PFSK-1 (cell line): ENCODE measurements at regions not wholly inside any gene's neighbourhood (a gene's known extent, or its start where the extent isn't known, plus 50 kb on each side); places are given as distances from the start of the nearest gene placed in this dataset.

ENCODE experiments used
- FOXP2 ChIP-seq: optimal IDR thresholded peaks from 2 replicates; pipeline ENCODE3; 2011; ENCODE audit warnings: borderline replicate concordance, control low read depth, inconsistent platforms; ENCODE audit not compliant: insufficient read depth; ENCODE audit errors: extremely low read length, extremely low read depth
- POLR2AphosphoS5 ChIP-seq: IDR thresholded peaks from 2 replicates; pipeline ENCODE4 v1.6.1; 2012; ENCODE audit warnings: low read depth, mild to moderate bottlenecking, control low read depth, low read length, moderate library complexity
- SIN3A ChIP-seq: IDR thresholded peaks from 2 replicates; pipeline ENCODE4 v1.6.1; 2012; ENCODE audit warnings: mild to moderate bottlenecking, low read length, moderate library complexity, borderline replicate concordance; ENCODE audit not compliant: insufficient read depth
- TAF1 ChIP-seq: IDR thresholded peaks from 2 replicates; pipeline ENCODE4 v1.6.1; 2012; ENCODE audit warnings: low read length, control low read depth, borderline replicate concordance; ENCODE audit not compliant: insufficient read depth
- TF ChIP-seq, protein P1 (sequence below), 2 experiments: IDR thresholded peaks; 2 replicates each; pipeline versions ENCODE4 v1.6.1 to v1.8.0; 2011 to 2012; ENCODE audit warnings: low read depth in 2 of 2, low read length in 2 of 2, control low read depth in 1 of 2, inconsistent platforms in 1 of 2, mild to moderate bottlenecking in 1 of 2, moderate library complexity in 1 of 2; ENCODE audit not compliant: insufficient read depth in 1 of 2

DNA sequence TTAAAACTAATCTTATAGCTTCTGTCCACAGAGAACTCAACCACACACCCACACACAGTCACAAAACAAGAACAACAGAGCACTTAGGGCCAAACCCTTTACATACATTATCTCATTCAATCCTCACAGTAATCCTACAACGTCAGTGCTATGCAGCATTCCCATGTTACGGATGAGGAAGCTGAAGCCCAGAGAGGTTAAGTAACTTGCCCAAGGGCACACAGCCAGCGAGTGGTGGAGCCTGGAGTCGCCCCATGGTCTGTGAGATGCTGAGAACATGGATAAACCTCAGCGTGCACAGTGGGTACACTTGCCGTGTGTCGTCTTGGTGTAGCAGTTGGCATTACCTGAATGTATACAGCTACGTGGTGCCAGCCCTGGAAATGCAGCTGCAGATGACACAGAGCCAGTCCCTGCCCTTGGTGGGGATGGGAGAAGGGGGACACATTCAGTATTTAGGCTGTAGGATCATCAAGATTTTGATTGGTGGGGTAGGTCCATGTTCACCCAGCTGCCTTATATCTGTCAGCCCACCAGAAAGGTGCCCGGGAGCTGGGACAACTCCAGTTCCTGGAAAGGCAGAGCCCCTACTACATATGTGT is 177.0 kb downstream of the IRF8 start:
- TF ChIP-seq, protein P1, sequence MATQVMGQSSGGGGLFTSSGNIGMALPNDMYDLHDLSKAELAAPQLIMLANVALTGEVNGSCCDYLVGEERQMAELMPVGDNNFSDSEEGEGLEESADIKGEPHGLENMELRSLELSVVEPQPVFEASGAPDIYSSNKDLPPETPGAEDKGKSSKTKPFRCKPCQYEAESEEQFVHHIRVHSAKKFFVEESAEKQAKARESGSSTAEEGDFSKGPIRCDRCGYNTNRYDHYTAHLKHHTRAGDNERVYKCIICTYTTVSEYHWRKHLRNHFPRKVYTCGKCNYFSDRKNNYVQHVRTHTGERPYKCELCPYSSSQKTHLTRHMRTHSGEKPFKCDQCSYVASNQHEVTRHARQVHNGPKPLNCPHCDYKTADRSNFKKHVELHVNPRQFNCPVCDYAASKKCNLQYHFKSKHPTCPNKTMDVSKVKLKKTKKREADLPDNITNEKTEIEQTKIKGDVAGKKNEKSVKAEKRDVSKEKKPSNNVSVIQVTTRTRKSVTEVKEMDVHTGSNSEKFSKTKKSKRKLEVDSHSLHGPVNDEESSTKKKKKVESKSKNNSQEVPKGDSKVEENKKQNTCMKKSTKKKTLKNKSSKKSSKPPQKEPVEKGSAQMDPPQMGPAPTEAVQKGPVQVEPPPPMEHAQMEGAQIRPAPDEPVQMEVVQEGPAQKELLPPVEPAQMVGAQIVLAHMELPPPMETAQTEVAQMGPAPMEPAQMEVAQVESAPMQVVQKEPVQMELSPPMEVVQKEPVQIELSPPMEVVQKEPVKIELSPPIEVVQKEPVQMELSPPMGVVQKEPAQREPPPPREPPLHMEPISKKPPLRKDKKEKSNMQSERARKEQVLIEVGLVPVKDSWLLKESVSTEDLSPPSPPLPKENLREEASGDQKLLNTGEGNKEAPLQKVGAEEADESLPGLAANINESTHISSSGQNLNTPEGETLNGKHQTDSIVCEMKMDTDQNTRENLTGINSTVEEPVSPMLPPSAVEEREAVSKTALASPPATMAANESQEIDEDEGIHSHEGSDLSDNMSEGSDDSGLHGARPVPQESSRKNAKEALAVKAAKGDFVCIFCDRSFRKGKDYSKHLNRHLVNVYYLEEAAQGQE (IDR thresholded peaks at IDR 0.05; ENCODE audit: insufficient read depth in 1 of 2, low read depth in 2 of 2, low read length in 2 of 2), result no peak
- TF ChIP-seq POLR2AphosphoS5, result no peak
- TF ChIP-seq TAF1, result no peak
- no peak for TF ChIP-seq FOXP2
- TF ChIP-seq SIN3A, result no peak

DNA sequence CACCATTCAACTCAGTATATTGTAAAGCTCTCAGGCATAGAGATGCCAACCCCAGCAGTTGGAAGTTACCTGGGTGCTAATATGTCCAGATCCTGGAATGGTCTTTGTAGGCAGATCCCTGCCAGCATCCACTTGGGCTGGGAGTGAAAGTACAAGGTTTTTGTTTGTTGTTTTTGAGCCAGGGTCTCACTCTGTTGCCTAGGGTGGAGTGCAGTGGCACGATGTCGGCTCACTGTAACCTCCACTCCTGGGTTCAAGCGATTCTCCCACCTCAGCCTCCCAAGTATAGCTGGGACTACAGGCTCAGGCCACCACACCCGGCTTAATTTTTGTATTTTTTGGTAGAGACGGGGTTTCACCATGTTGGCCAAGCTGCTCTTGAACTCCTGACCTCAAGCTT is 177.6 kb downstream of the IRF8 start:
- TF ChIP-seq, protein P1 (IDR thresholded peaks at IDR 0.05; ENCODE audit: insufficient read depth in 1 of 2, low read depth in 2 of 2, low read length in 2 of 2), result no peak
- TF ChIP-seq SIN3A, result no peak
- TF ChIP-seq FOXP2, result no peak
- no peak for TF ChIP-seq TAF1
- TF ChIP-seq POLR2AphosphoS5, result no peak

DNA sequence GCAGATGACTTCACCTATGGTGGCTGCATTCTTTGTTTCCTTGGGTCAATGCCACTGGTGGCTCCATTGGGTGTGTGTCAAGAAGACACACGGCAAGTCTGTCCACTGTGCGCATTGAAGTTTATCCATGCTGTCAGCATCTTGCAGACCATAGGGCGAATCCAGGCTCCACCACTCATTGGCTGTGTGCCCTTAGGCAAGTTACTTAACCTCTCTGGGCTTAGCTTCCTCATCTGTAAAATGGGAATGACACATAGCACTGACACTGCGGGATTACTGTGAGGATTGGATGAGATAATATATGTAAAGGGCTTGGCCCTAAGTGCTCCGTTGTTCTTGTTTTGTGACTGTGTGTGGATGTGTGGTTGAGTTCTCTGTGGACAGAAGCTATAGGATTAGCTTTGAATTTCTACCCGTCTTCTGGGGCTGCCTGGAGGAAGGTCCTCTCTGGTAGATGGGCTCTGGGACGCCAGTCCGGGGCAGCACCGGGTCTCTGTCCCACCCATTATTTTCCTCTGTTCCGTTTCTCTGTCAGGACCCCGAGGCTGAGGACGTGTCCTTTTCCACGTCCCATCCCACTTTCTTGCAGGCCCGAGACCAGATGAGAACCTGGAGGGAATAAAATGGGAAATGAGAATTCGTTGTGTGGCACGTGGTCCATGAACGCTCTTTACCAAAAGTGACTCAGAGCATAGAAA is 178.4 kb downstream of the IRF8 start:
- TF ChIP-seq TAF1, result no peak
- TF ChIP-seq, protein P1 (IDR thresholded peaks at IDR 0.05; ENCODE audit: insufficient read depth in 1 of 2, low read depth in 2 of 2, low read length in 2 of 2), result no peak
- TF ChIP-seq FOXP2, result no peak
- no peak for TF ChIP-seq SIN3A
- no peak for TF ChIP-seq POLR2AphosphoS5

DNA sequence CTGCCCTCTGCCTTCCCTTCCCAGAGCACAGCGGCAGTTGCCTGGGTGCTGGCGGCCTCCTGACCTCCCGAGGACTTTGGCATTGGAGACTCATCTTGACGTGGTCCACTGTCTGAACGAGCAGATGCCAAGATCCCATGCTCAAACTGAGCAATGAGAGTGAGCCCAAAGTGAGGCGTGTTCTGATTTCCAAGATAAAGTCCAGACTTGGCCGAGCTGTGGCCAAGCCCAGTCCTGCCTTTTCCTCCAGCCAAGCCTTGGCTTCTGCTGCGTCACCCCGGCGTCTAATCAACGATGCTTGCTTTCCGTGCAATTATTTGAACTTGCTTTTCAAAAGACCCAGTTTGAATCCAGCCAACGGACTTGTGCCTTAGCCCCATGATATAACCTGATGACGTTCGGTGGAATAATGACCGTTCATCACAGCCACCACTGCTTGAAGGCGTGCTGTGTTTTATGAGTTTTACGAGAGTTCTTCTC is 179.2 kb downstream of the IRF8 start:
- no peak for TF ChIP-seq FOXP2

DNA sequence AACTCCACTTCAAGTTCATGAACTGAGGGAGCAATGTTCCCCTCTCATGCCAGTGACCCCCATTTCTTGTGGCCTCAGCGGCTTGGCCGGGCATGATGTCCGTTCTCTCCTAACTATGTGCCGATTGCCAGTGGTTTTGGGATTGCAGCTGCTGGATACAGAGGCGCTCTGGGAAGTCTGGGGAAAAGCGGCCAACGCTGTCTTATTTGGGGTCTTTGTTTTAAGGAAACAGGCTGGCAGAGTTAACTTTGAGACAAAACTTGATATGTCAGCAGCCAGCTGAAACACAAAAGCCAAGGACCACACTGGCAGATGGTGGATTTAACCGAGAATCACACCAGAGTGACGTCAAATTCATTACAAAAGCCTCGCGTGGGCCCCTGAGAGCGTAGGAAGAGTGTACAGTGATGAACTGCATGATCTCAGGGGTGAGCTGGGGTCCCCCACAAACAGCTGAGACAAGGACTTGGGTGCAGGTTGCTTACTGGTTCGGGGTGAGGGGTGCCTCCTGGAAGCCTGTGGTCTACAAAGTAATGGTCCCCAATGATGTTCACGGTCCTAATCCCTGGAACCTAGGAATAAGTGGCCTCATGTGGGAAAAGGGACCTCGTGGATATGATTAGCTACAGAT is 180.4 kb downstream of the IRF8 start:
- TF ChIP-seq TAF1, result no peak
- TF ChIP-seq POLR2AphosphoS5, result no peak
- no peak for TF ChIP-seq FOXP2
- TF ChIP-seq, protein P1 (IDR thresholded peaks at IDR 0.05; ENCODE audit: insufficient read depth in 1 of 2, low read depth in 2 of 2, low read length in 2 of 2), result no peak
- no peak for TF ChIP-seq SIN3A
